NCI-H128 (cell line): ENCODE measurements at regions not wholly inside any gene's neighbourhood (a gene's known extent, or its start where the extent isn't known, plus 50 kb on each side); places are given as distances from the start of the nearest gene placed in this dataset.
"Not testable (repeated sequence)": the region's sequence is repeated elsewhere in the genome, so short reads cannot be mapped to it uniquely, and the experiment has no call there.

Experiments used
- DNase-seq: peaks from one replicate; lab custom pipeline; 2025; ENCODE audit not compliant: unreplicated experiment; lab: John Stamatoyannopoulos, UW

- no peak for DNase-seq
Observed at GRCh38 chr12:88914967-88915366, 334.7 kb upstream of the KITLG start.

GRCh38 chr12:88909510-88909909 is 329.2 kb upstream of the KITLG start:
- DNase-seq: no peak

DNA sequence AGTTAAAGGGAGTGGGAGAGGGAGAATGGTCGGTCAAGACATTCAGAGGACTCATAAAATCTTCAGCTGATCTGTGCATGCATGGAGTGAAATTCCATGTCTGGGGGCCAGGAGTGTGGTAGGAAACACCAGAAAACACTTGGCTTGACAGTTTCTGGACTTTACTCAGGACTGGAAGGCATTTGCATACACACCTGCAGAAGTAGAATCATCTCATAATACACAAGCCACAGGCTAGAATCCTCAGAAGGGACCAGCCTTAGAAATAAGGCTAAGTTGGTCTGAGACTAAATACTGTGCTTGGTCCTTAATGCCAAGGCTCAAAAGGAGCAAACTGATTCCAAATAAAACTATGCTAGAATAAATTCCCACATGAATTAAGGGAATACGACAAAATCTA is 328.1 kb upstream of the KITLG start:
- no peak for DNase-seq

DNA sequence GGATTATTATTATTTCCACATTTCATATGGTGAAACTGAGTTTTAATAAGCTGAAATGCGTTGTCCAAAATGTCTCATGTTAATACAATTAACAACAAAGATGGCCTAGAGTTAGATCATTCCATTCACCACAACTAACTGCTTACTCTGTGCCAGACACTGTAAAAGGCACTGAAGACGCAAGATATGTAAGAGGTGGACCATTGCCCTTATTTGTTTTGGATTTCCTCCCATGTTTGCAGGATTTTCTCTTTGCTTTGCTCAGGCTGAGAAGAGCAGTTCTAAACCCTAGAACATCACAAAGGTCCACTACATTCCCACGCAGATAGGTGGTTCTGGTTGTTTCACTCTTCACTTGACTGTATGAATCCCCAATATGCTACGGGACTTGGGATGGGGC is 324.4 kb upstream of the KITLG start:
- no peak for DNase-seq

DNA sequence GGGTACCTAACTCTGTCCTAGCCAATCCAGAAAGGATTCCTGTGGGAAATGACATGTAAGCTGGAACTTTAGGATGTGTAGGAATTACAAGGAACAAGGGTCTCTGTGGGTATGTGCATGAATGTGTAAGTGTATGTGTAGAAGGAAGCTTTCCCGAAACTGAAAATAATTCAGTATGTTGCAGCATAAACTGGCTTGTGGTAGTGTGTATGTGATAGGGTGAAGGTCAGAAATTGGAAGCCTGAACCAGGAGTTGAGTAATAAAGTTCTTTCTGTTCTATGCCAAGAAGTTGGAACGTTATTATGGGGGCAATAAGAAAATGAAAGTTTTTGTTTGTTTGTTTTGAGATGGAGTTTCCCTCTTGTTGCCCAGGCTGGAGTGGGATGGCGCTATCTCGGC is 323.1 kb upstream of the KITLG start:
- no peak for DNase-seq

GRCh38 chr12:88897723-88898122 is 317.5 kb upstream of the KITLG start:
- DNase-seq: no peak

GRCh38 chr12:88896958-88897357 is 316.7 kb upstream of the KITLG start:
- no peak for DNase-seq

DNA sequence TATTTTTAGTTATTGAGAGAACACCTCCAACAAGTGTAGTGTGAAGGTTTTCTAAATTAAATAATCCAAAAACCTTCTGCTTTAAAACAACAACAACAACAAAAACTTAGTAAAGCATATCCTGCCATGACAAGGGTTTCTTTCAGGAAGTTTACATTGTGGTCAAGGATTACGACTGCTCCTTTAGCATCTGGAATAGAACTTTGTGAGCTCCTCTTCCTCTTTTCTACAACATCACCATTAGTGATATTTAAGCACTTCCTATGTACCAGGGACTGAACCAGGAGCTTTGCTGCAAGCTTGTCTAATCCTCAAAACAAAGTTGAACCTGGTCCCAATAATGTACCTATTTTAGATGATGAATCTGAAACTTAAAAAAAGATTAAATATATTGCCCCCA is 315.4 kb upstream of the KITLG start:
- no peak for DNase-seq

DNA sequence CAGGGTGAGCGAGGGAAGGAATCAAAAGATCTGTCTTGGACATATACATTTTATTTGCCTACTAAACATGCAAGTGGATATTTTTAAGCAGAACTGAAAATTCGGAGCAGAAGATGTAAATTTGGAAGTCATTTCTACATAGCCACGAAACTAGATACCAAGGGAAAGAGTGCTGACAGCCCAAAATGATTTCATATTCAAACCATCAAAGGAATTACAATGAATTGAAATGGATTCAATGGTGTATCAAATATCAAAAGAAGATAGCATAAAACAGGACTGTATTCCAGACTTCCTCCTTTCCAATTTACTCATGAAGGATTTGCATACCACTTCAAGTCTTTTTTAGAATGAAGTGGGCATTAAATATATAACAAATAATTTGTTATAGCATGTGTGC is 313.5 kb upstream of the KITLG start:
- DNase-seq: no peak

- DNase-seq: not testable (repeated sequence)
Observed at GRCh38 chr12:88891434-88891833, 311.2 kb upstream of the KITLG start.

DNA sequence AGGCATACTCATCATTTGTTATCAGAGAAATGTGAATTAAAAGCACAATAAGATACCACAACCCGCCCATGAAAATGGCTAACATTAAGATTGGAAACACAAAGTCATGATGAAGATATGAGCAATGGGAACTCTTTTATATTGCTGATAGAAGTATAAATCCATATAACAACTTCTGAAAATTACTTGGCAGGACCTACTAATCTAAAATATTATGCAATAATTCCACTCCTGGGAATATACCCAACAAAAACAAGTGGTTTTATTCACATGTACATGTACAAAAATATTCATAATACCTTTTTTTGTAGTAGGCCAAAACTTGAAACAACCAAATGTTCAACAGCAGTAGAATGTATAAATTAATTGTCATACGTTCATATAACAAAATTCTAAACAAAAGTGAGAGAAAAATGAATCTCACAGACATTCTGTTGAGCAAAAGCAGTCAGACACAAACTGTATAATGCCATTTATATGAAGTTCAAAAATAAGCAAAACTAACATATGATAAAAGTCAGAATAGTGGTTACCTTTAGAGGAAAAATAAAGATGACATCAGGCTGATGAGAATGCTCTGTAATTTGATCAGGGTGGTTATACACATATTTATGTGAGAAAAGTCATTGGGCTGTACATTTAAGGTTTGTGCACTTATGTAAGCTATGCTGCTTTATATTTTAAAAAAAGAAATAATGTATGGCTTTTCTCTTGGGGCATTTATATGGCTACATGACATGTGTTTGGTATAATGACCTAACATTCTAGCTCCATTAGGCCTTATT is 309.2 kb upstream of the KITLG start:
- no peak for DNase-seq

DNA sequence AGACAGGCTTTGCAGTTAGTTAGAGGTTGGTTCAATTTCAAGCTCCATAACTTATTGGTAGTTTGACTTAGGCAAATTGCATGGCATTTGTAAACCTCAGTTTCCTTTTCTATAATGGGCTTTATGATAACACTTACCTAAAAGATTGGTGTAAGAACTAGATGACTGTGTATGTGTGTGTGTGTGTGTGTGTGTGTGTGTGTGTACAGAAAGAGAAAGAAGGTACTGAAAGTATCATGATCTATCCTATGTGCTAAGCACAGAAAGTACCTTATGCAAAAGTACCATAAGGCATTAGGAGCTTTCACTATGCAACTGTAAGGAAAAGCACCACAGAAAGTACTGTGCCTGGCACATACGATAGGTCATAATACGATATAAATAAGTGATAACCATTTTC is 304.3 kb upstream of the KITLG start:
- no peak for DNase-seq

DNA sequence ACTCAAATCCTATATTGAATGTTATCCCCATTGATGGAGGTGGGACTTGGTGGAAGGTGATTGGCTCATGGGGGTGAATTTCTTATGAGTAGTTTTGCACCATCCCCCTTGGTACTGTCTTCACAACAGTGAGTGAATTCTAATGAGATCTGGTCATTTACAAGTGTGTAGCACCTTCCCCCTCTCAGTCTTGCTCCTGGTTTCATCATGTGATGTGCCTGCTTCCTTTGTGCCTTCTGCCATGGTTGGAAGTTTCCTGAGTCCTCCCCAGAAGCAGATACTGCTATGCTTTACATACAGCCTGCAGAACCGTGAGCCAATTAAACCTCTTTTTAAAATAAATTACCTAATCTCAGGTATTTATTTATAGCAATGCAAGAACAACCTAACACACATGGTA is 302.4 kb upstream of the KITLG start:
- DNase-seq: no peak

DNA sequence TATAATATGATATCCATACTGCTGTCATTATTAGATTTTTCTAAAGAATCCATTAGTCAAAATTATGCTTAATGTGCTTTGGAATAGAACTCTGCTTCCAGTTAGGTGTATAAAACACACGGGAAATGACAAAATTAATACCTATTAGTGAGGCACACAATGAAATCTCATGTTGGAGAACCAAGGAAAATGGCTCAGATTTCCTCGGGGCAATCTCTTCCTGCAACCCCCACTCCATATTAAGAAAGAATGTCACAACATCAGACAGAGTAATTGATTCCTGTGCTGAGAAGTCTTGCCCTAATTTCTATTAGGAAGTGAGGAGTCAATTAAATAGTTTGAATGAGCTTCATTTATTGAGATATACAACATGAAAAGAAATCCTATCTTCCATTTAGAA is 299.8 kb upstream of the KITLG start:
- no peak for DNase-seq

GRCh38 chr12:88878295-88878694 is 298.0 kb upstream of the KITLG start:
- no peak for DNase-seq

GRCh38 chr12:88876857-88877256 is 296.6 kb upstream of the KITLG start:
- no peak for DNase-seq

GRCh38 chr12:88870000-88870737 is 289.9 kb upstream of the KITLG start:
- DNase-seq: no peak

DNA sequence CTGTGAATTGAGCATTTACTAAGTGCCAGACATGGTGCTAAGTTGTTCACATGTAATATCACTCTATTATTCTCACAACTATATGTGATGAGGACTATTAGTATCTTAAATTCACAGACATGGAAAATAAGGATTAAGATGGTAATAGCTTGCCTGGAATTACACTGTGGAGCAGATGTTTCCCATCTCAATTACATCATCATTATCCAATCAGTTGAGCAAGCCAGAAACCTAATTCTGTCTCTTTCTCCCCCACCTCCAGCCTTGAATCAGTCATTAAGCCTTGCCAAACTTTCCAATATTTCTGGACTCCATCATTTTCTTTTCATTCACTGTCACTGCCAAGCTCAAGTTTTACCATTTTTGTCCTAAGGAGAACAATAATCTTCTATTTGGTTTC is 287.8 kb upstream of the KITLG start:
- DNase-seq: no peak

DNA sequence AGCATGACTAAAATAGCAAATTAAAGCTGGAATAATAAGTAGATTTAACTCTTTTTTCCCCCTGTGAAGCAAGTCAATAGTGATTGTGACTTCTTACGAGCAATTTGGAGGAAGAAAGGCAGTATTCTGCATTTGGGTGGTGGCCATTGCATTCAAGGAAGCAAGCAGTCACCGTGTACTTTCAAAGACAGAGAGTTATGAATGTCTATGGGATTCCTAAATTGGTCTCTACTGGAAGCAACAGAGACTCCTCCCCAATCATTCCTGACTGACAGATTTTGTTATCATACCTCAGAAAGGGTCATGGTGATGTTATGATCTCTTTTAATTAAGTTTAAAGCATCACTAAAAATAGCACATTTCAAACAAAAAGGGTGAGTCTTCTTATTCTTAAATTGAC is 287.2 kb upstream of the KITLG start:
- no peak for DNase-seq

DNA sequence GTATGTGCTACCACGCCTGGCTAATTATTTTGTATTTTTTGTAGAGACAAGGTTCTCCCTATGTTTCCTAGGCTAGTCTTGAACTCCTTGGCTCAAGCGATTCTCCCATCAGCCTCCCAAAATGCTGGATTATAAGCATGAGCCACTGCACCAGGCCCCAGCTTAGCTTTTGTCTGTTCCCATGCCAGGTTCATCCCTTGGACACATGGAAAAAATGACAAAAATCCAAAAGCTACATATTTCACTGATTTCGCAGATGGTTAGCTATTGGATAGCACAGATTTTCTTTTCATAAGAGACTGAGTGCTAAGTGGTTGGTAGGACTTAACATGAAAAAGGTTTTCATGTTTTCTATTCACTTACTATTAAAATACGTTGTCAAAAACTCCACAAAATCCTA is 286.6 kb upstream of the KITLG start:
- no peak for DNase-seq

GRCh38 chr12:88865537-88865936 is 285.3 kb upstream of the KITLG start:
- no peak for DNase-seq

GRCh38 chr12:88860851-88861250 is 280.6 kb upstream of the KITLG start:
- no peak for DNase-seq

- DNase-seq: no peak
Observed at GRCh38 chr12:88856201-88856600, 275.9 kb upstream of the KITLG start.
